Mesendoderm (in vitro differentiated cells): ENCODE measurements at regions not wholly inside any gene's neighbourhood (a gene's known extent, or its start where the extent isn't known, plus 50 kb on each side); places are given as distances from the start of the nearest gene placed in this dataset.

Experiments used
- DNase-seq: peaks from one replicate; pipeline ENCODE4 v3.0.0; 2013
- H2AK5ac ChIP-seq: 2 replicates; pipeline ENCODE4 v1.6.1; 2013; ENCODE audit warnings: low read length, inconsistent platforms
- H2BK120ac ChIP-seq: 2 replicates; pipeline ENCODE4 v1.6.1; 2013; ENCODE audit warnings: low read depth, mild to moderate bottlenecking, low read length, moderate library complexity, mixed read lengths
- H2BK15ac ChIP-seq: replicated peaks from 2 replicates; pipeline ENCODE4 v1.6.1; 2013; ENCODE audit warnings: low read depth, mild to moderate bottlenecking, moderate library complexity
- H2BK5ac ChIP-seq: 2 replicates; pipeline ENCODE4 v1.6.1; 2013; ENCODE audit warnings: low read length, inconsistent platforms
- H3K18ac ChIP-seq: 2 replicates; pipeline ENCODE4 v1.6.1; 2013; ENCODE audit warnings: mild to moderate bottlenecking, low read length, mixed read lengths
- H3K23ac ChIP-seq: one replicate; pipeline ENCODE4 v1.6.1; 2013; ENCODE audit warnings: low read length
- H3K27ac ChIP-seq: 2 replicates; pipeline ENCODE4 v1.5.1; 2013; ENCODE audit warnings: low read depth, mild to moderate bottlenecking, inconsistent platforms, low read length, moderate library complexity
- H3K27me3 ChIP-seq: 2 replicates; pipeline ENCODE4 v1.6.1; 2013; ENCODE audit warnings: low read length, control low read depth, mild to moderate bottlenecking, inconsistent platforms; ENCODE audit not compliant: insufficient read depth, poor library complexity
- H3K36me3 ChIP-seq: 2 replicates; pipeline ENCODE4 v1.6.1; 2013; ENCODE audit warnings: low read length, inconsistent platforms; ENCODE audit not compliant: control insufficient read depth, insufficient read depth
- H3K4ac ChIP-seq: one replicate; pipeline ENCODE4 v1.6.1; 2013; ENCODE audit warnings: low read depth, mild to moderate bottlenecking, low read length, moderate library complexity
- H3K4me1 ChIP-seq: 2 replicates; pipeline ENCODE4 v1.6.1; 2013; ENCODE audit warnings: low read depth, low read length, inconsistent platforms; ENCODE audit not compliant: control insufficient read depth
- H3K4me2 ChIP-seq: 2 replicates; pipeline ENCODE4 v1.6.1; 2013; ENCODE audit warnings: low read length
- H3K4me3 ChIP-seq: 2 replicates; pipeline ENCODE4 v1.5.1; 2013; ENCODE audit warnings: mild to moderate bottlenecking, low read length
- H3K56ac ChIP-seq: one replicate; pipeline ENCODE4 v1.6.1; 2013; ENCODE audit warnings: low read length
- H3K79me1 ChIP-seq: 2 replicates; pipeline ENCODE4 v1.6.1; 2013; ENCODE audit warnings: low read length, inconsistent platforms
- H3K79me2 ChIP-seq: 2 replicates; pipeline ENCODE4 v1.6.1; 2013; ENCODE audit warnings: mild to moderate bottlenecking, low read length; ENCODE audit not compliant: control insufficient read depth, insufficient read depth
- H3K9ac ChIP-seq: 2 replicates; pipeline ENCODE4 v1.6.1; 2013; ENCODE audit warnings: low read length, inconsistent platforms
- H4K5ac ChIP-seq: one replicate; pipeline ENCODE4 v1.6.1; 2013; ENCODE audit warnings: low read length
- H4K8ac ChIP-seq: one replicate; pipeline ENCODE4 v1.6.1; 2013; ENCODE audit warnings: low read depth, mild to moderate bottlenecking, control low read depth, low read length, moderate library complexity
- WGBS: extraction: QIAGEN DNeasy Blood & Tissue Kit; methylation state at CpG from one replicate; pipeline ENCODE4 v1.1.7; 2013; ENCODE audit warnings: low lambda C conversion rate, missing lambda C conversion rate; ENCODE audit not compliant: insufficient coverage; ENCODE audit errors: extremely low coverage; 5-methylcytosine and 5-hydroxymethylcytosine counted together

DNA sequence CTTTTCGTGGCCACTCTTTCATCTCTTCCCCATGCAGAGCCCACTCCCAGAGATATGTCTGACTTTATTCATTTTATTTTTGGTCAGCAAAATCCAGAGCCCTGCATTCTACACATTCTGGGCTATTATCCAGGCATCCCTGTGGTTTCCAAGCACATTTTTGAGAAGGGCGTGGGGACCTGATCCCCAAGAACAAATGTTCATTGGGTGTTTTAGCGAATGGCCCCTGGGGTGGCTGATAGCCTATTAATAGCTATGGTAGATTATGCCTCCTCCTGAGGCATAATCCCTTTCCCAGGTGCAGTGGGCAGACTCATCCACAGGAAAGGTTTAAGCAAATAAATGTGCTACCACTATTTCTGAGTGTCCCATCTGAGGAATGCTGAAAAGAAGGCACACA lies 511.8 kb upstream of the USP24 start:
- no CpG with 5 or more reads among the region's 3 CpGs for WGBS
- no peak overlapping the region for H3K56ac ChIP-seq
- peak; percentile 1 for DNase-seq
- H3K9ac ChIP-seq: no peak overlapping the region
- H3K79me2 ChIP-seq: no peaks in the 10 kb centered on the region
- H4K5ac ChIP-seq: no peak overlapping the region
- no peak overlapping the region for H3K4ac ChIP-seq
- no peaks in the 10 kb centered on the region for H3K27me3 ChIP-seq
- no peaks in the 10 kb centered on the region for H3K4me1 ChIP-seq
- no peaks in the 10 kb centered on the region for H3K79me1 ChIP-seq
- H3K4me3 ChIP-seq: no peak overlapping the region
- no peak overlapping the region for H4K8ac ChIP-seq
- H3K23ac ChIP-seq: no peak overlapping the region
- H2BK120ac ChIP-seq: no peak overlapping the region
- H2AK5ac ChIP-seq: no peak overlapping the region
- H3K18ac ChIP-seq: no peak overlapping the region
- no peak overlapping the region for H3K4me2 ChIP-seq
- H3K27ac ChIP-seq: no peak overlapping the region
- H2BK15ac ChIP-seq: no peak overlapping the region
- no peaks in the 10 kb centered on the region for H3K36me3 ChIP-seq
- no peak overlapping the region for H2BK5ac ChIP-seq

DNA sequence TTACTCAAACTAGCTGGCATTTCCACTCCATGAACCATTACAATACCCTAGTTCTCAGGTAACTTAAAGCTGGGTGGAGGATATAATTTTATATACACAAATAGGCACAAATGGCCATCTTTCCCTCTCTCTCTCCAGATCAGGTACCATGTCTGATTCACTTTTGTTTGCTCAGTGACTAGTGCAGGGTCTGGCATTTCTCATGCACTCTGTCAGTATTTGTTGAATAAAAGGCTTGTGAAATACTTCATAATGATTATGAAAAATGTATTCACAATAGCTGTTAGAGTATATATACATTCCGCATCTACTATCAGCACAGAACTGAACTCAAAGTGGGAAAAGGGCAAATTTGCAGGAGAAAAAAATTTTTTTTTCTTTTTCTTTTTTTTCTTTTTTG lies 510.2 kb upstream of the USP24 start:
- H4K8ac ChIP-seq: no peak overlapping the region
- H3K4me1 ChIP-seq: no peaks in the 10 kb centered on the region
- no CpG with 5 or more reads among the region's 1 CpG for WGBS
- no peak overlapping the region for H2BK120ac ChIP-seq
- no peak overlapping the region for H3K4me2 ChIP-seq
- no peaks in the 10 kb centered on the region for H3K36me3 ChIP-seq
- no peaks in the 10 kb centered on the region for H3K79me2 ChIP-seq
- no peak overlapping the region for H2BK5ac ChIP-seq
- no peak overlapping the region for H3K23ac ChIP-seq
- H3K27me3 ChIP-seq: no peaks in the 10 kb centered on the region
- H3K79me1 ChIP-seq: no peaks in the 10 kb centered on the region
- no peak overlapping the region for H3K18ac ChIP-seq
- no peak overlapping the region for H3K4ac ChIP-seq
- no peak overlapping the region for H3K56ac ChIP-seq
- H2BK15ac ChIP-seq: no peak overlapping the region
- DNase-seq: no peak
- H3K9ac ChIP-seq: no peak overlapping the region
- H3K27ac ChIP-seq: no peak overlapping the region
- H3K4me3 ChIP-seq: no peak overlapping the region
- H4K5ac ChIP-seq: no peak overlapping the region
- no peak overlapping the region for H2AK5ac ChIP-seq

DNA sequence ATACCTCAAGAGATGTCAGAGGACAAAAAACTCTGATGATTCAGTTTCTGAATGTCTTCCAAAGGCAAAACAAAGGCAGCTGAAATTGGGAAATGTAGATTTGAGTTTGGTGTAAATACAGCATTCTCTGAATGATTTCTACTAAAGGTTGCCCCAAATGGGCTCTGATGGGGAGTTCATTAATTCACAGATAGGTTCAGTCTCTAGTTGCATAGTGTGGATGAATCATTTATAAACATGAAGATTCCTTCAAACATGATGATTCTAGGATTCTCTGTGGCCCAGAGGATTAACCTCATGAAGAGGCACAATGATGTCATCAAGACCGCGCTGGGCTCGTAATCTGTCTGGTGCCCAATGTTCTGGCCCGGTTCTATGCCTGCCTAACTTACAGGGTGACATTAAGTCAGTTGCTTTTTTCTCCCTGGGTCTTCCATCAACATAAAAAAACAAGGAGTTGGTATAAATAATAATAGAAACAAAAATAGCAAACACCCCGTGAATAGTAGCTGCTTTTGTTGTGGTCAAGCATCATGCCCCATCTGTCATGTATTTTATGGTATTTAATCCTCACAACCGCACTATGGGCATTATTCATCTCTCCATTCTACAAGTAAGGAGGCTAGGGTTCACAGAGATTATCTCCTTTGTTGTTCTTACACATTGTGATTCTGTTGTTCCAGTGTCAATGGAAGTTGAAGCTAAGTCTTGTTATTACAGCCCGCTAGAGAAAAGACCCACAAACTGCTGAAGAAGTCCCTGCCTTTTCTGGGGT lies 509.6 kb upstream of the USP24 start:
- Histone ChIP-seq H3K27ac (no peak overlapping the region), H2BK5ac (no peak overlapping the region), H3K79me1 (no peaks in the 10 kb centered on the region), H2AK5ac (no peak overlapping the region), H3K4me2 (no peak overlapping the region), H3K4me3 (no peak overlapping the region), H3K36me3 (no peaks in the 10 kb centered on the region), H3K9ac (no peak overlapping the region), H3K4me1 (peaks cover 2% of the 10 kb centered on the region), H3K23ac (no peak overlapping the region), H3K27me3 (no peaks in the 10 kb centered on the region), H3K56ac (no peak overlapping the region), H2BK120ac (no peak overlapping the region), H2BK15ac (no peak overlapping the region), H4K8ac (no peak overlapping the region), H3K79me2 (no peaks in the 10 kb centered on the region), H3K4ac (no peak overlapping the region), H3K18ac (no peak overlapping the region), H4K5ac (no peak overlapping the region)
- no CpG with 5 or more reads among the region's 7 CpGs for WGBS
- DNase-seq: no peak

DNA sequence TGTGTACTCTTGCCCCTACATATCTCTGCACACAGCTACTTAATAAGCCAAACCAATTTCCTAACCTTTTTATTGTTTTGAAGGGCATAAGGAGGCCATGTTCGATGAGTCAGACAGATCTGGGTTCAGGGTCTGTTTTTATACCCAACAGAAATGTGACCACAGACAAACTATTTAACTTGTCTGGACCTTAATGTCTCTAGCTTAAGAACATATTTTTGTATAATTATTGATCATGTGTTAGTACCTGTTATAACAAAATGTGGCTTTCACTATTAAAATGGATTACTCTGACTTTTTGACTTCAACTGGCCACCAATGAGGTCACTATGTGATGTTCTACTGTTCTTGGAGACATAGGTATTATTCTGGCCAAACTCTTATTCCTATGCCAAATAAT lies 507.8 kb upstream of the USP24 start:
- Histone ChIP-seq H3K9ac (no peak overlapping the region), H3K4me3 (no peak overlapping the region), H3K56ac (no peak overlapping the region), H2BK120ac (no peak overlapping the region), H4K8ac (no peak overlapping the region), H3K27ac (no peak overlapping the region), H3K4me2 (no peak overlapping the region), H2BK15ac (no peak overlapping the region), H4K5ac (no peak overlapping the region), H3K18ac (no peak overlapping the region), H3K79me2 (no peaks in the 10 kb centered on the region), H3K23ac (no peak overlapping the region), H3K36me3 (no peaks in the 10 kb centered on the region), H3K4ac (no peak overlapping the region), H2BK5ac (no peak overlapping the region), H2AK5ac (no peak overlapping the region), H3K4me1 (peaks cover 2% of the 10 kb centered on the region), H3K27me3 (no peaks in the 10 kb centered on the region), H3K79me1 (no peaks in the 10 kb centered on the region)
- WGBS: no CpG with 5 or more reads among the region's 1 CpG
- DNase-seq: no peak

DNA sequence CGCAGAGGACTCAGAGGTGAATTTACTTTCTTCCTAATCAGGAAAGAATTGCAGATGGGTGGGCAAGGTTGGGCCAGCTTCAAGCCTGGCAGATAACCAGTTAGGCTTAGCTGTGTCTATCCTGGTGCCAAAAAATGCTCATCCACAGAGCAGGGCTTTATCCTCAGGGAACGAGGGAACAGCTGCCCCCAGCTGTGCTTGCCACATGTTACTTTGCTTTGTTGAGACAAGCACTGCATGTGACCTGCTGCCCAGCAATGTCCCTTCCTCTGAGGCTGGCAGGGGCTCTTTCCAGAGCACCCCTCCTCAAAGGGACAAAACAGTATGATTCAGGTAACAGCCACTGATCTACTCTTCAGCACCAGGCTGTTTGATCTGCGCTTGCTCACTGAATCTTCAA lies 505.1 kb upstream of the USP24 start:
- Histone ChIP-seq H3K4me2 (no peak overlapping the region), H2BK120ac (no peak overlapping the region), H3K56ac (no peak overlapping the region), H3K27ac (no peak overlapping the region), H4K8ac (no peak overlapping the region), H3K9ac (no peak overlapping the region), H3K27me3 (no peaks in the 10 kb centered on the region), H3K36me3 (no peaks in the 10 kb centered on the region), H4K5ac (no peak overlapping the region), H3K79me2 (no peaks in the 10 kb centered on the region), H2BK15ac (no peak overlapping the region), H3K79me1 (no peaks in the 10 kb centered on the region), H2AK5ac (no peak overlapping the region), H3K18ac (no peak overlapping the region), H3K4me3 (no peak overlapping the region), H3K4ac (no peak overlapping the region), H2BK5ac (no peak overlapping the region), H3K23ac (no peak overlapping the region), H3K4me1 (peaks cover 2% of the 10 kb centered on the region)
- DNase-seq: no peak
- WGBS: no CpG with 5 or more reads among the region's 3 CpGs
